ENCODE measurements at regions not wholly inside any gene's neighbourhood (a gene's known extent, or its start where the extent isn't known, plus 50 kb on each side); places are given as distances from the start of the nearest gene placed in this dataset.

- no peak overlapping the region for H3K4me3 ChIP-seq (ENCODE audit: low read depth, low read length)
- TF ChIP-seq, protein P1, sequence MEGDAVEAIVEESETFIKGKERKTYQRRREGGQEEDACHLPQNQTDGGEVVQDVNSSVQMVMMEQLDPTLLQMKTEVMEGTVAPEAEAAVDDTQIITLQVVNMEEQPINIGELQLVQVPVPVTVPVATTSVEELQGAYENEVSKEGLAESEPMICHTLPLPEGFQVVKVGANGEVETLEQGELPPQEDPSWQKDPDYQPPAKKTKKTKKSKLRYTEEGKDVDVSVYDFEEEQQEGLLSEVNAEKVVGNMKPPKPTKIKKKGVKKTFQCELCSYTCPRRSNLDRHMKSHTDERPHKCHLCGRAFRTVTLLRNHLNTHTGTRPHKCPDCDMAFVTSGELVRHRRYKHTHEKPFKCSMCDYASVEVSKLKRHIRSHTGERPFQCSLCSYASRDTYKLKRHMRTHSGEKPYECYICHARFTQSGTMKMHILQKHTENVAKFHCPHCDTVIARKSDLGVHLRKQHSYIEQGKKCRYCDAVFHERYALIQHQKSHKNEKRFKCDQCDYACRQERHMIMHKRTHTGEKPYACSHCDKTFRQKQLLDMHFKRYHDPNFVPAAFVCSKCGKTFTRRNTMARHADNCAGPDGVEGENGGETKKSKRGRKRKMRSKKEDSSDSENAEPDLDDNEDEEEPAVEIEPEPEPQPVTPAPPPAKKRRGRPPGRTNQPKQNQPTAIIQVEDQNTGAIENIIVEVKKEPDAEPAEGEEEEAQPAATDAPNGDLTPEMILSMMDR (IDR thresholded peaks at IDR 0.05; ENCODE audit: low read depth, low read length), result no peak
- TF ChIP-seq MYC (IDR thresholded peaks at IDR 0.05; ENCODE audit: low read depth, low read length) (no peak), POLR2A (IDR thresholded peaks at IDR 0.05; ENCODE audit: extremely low read depth, insufficient read length) (no peak)
- TF ChIP-seq, protein P2, sequence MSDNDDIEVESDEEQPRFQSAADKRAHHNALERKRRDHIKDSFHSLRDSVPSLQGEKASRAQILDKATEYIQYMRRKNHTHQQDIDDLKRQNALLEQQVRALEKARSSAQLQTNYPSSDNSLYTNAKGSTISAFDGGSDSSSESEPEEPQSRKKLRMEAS (IDR thresholded peaks at IDR 0.05; ENCODE audit: low read depth, low read length), result no peak
- no peak for DNase-seq (ENCODE audit: low read depth)
These were observed 93.7 kb upstream of the MAGI2 start for GRCh38 chr7:79547132-79547531.

DNA sequence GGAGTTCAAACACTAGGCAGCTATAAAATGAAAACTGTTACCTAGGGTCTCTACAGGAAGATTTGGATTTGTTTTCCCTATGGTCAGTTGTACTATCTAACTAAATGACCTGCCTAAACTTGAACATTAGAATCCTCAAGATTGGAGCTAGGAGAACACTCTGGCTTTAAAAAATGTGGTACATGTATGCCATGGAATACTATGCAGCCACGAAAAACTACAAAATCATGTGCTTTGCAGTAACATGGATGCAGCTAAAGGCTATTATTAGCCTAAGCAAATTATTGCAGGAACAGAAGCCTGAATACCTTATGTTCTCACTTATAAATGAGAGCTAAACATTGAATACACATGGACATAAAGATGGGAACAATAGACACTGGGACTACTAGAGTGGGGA lies 87.1 kb upstream of the MAGI2 start:
- no peak for DNase-seq (ENCODE audit: low read depth)
- H3K4me3 ChIP-seq (ENCODE audit: low read depth, low read length), result no peak overlapping the region
- TF ChIP-seq MYC (IDR thresholded peaks at IDR 0.05; ENCODE audit: low read depth, low read length), result no peak
- TF ChIP-seq, protein P2 (IDR thresholded peaks at IDR 0.05; ENCODE audit: low read depth, low read length), result no peak
- no peak for TF ChIP-seq POLR2A (IDR thresholded peaks at IDR 0.05; ENCODE audit: extremely low read depth, insufficient read length)
- TF ChIP-seq, protein P1 (IDR thresholded peaks at IDR 0.05; ENCODE audit: low read depth, low read length), result no peak

GRCh38 chr7:79534128-79534527 lies 80.7 kb upstream of the MAGI2 start:
- no peak for TF ChIP-seq POLR2A (IDR thresholded peaks at IDR 0.05; ENCODE audit: extremely low read depth, insufficient read length)
- TF ChIP-seq, protein P2 (IDR thresholded peaks at IDR 0.05; ENCODE audit: low read depth, low read length), result no peak
- TF ChIP-seq, protein P1 (IDR thresholded peaks at IDR 0.05; ENCODE audit: low read depth, low read length), result no peak
- TF ChIP-seq MYC (IDR thresholded peaks at IDR 0.05; ENCODE audit: low read depth, low read length), result no peak
- H3K4me3 ChIP-seq (ENCODE audit: low read depth, low read length), result no peak overlapping the region
- DNase-seq (ENCODE audit: low read depth), result no peak

DNA sequence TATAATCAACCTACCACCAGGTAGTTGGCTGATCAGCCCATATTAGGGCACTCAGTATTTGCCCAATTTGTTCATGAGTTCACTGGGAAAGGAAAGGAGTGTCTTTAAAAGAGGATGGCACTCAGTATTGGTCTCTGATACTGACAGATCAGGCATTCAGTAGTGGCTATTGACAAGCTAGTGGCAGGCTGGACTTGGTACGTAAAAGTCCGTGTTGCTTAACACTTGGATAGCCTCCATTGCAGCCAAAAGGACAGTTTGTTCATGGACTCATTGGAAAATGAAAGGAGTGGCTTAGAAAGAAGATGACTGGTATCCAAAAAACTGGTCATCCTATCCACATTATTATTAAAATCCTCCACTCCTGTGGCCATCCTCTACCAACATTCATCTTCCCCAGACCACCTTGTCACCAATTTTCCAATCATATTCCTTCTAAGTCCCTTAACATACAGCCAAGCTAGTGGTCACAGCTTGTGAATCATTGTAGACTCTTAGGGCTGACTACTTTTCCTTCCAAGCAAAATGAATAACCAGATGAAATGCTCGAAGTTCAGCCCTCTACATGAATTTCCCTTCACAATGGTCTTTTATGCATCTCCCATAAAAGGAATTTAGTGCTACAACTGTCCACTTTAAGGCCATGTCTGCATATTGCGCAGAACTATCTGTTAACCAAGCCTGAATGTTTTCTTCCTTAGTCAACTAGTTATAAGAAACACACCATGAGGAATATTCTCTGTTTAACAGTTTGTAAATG lies 78.6 kb upstream of the MAGI2 start:
- TF ChIP-seq, protein P2 (IDR thresholded peaks at IDR 0.05; ENCODE audit: low read depth, low read length), result no peak
- no peak for TF ChIP-seq POLR2A (IDR thresholded peaks at IDR 0.05; ENCODE audit: extremely low read depth, insufficient read length)
- TF ChIP-seq, protein P1 (IDR thresholded peaks at IDR 0.05; ENCODE audit: low read depth, low read length), result no peak
- no peak for TF ChIP-seq MYC (IDR thresholded peaks at IDR 0.05; ENCODE audit: low read depth, low read length)
- DNase-seq (ENCODE audit: low read depth), result no peak
- no peak overlapping the region for H3K4me3 ChIP-seq (ENCODE audit: low read depth, low read length)

- DNase-seq (ENCODE audit: low read depth), result no peak
- no peak for TF ChIP-seq POLR2A (IDR thresholded peaks at IDR 0.05; ENCODE audit: extremely low read depth, insufficient read length)
- TF ChIP-seq MYC (IDR thresholded peaks at IDR 0.05; ENCODE audit: low read depth, low read length), result no peak
- TF ChIP-seq, protein P1 (IDR thresholded peaks at IDR 0.05; ENCODE audit: low read depth, low read length), result no peak
- TF ChIP-seq, protein P2 (IDR thresholded peaks at IDR 0.05; ENCODE audit: low read depth, low read length), result no peak
- no peak overlapping the region for H3K4me3 ChIP-seq (ENCODE audit: low read depth, low read length)
These were observed 77.6 kb upstream of the MAGI2 start for GRCh38 chr7:79531116-79531515.

Data from NB4 (cell line).